ENCODE measurements at regions not wholly inside any gene's neighbourhood (a gene's known extent, or its start where the extent isn't known, plus 50 kb on each side); places are given as distances from the start of the nearest gene placed in this dataset.

DNA sequence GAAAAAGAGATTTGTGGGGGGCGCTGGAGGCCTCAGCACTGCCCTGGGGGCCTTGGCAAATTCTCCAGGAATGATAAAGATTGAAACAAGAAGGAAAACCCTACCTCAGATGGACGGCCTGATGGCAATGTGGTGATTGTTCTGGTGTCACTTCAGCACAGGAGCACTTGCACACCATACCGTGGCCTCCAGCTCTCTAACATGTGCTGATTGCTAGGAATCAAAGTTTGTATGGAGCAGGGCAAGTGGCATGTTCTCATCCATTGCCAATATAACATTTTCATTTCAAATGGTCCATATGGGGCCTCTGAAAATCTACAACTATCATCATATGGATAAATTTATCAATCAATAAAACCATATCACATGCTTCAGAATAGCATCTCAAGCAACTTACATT, 253.0 kb downstream of the DEPDC1B start:
- no peak for ATAC-seq (ENCODE audit: low FRiP score)
- TF ChIP-seq, protein P1, sequence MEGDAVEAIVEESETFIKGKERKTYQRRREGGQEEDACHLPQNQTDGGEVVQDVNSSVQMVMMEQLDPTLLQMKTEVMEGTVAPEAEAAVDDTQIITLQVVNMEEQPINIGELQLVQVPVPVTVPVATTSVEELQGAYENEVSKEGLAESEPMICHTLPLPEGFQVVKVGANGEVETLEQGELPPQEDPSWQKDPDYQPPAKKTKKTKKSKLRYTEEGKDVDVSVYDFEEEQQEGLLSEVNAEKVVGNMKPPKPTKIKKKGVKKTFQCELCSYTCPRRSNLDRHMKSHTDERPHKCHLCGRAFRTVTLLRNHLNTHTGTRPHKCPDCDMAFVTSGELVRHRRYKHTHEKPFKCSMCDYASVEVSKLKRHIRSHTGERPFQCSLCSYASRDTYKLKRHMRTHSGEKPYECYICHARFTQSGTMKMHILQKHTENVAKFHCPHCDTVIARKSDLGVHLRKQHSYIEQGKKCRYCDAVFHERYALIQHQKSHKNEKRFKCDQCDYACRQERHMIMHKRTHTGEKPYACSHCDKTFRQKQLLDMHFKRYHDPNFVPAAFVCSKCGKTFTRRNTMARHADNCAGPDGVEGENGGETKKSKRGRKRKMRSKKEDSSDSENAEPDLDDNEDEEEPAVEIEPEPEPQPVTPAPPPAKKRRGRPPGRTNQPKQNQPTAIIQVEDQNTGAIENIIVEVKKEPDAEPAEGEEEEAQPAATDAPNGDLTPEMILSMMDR (IDR thresholded peaks at IDR 0.05): no peak
- no peak for DNase-seq (ENCODE audit: low spot score)

- TF ChIP-seq, protein P1 (IDR thresholded peaks at IDR 0.05): no peak
- DNase-seq (ENCODE audit: low spot score): no peak
- ATAC-seq (ENCODE audit: low FRiP score): no peak
Measured at GRCh38 chr5:60445921-60446320, 254.0 kb downstream of the DEPDC1B start.

DNA sequence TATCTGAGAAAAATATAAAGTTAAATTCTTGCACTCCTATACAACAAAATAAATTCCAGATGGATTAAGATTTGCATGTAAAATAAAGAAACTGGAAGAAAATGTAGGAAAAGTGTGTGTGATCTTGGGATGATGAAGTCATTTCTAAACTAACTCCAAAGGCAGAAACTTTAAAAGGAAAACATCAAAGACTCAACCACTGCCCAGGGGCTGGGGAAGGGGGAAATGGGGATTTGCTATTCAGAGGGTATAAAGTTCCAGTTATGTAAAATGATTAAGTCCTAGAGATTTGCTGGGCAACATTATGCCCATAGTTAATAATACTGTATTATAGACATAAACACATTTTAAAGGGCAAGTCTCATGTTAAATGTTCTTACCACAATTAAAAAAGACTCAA, 254.5 kb downstream of the DEPDC1B start:
- TF ChIP-seq, protein P1 (IDR thresholded peaks at IDR 0.05): no peak
- ATAC-seq (ENCODE audit: low FRiP score) (no peak), DNase-seq (ENCODE audit: low spot score) (no peak)

DNA sequence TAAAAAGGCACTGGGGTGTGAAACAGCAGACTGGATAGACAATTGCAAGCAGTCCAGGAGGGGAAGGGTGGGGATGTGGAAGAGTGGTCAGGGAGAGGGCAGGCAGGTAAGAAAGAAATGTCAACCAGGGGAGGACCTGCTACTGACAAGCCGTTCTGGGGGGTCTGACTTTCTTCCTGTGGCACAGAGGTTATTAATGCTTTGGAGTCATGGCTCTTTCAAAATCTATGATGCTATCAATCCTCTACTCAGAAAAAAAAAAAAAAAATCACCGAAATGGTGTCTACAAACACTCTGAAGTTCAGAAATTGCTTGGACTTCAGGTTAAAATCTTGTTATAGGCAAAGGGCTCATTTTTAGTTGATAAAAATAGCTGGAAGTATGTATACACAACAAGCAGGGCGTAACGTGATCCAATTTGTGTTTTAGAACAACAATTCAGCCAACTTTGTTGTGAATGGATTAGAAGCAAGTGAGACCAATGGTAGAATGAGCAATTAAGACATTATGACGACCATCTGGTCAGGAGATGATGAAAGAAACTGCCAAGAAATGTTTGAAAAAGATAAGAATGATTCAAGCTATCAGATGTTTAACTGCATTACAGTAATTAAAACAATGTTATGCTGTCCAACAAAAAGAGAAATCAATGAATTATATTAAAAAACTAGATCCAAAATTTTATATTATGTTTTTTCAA, 255.2 kb downstream of the DEPDC1B start:
- DNase-seq (ENCODE audit: low spot score) (no peak), ATAC-seq (ENCODE audit: low FRiP score) (no peak)
- TF ChIP-seq, protein P1 (IDR thresholded peaks at IDR 0.05): no peak

DNA sequence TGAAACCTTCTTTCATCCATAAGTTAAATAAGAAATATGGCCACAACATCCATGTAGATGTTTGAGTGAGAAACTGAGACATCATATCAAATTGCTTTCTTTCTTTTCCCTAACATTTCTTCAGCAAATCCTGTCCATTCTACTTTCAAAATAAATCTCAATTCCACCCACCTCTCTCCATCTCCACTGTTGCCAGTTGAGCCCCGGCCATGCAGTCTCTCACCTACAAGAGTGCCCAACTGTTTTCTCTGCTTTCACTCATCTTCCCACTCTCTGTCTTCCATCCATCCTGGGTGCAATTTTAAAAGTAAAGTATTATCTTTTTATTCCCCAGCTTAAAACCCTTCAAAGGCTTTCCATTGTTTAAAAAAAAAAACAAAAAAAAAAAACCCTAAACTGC, 260.4 kb downstream of the DEPDC1B start:
- ATAC-seq (ENCODE audit: low FRiP score): no peak
- no peak for DNase-seq (ENCODE audit: low spot score)
- TF ChIP-seq, protein P1 (IDR thresholded peaks at IDR 0.05): no peak

- no peak for DNase-seq (ENCODE audit: low spot score)
- ATAC-seq (ENCODE audit: low FRiP score): no peak
- TF ChIP-seq, protein P1 (IDR thresholded peaks at IDR 0.05): no peak
Measured at GRCh38 chr5:60437308-60437707, 262.7 kb downstream of the DEPDC1B start.

GRCh38 chr5:60436518-60436917, 263.4 kb downstream of the DEPDC1B start:
- TF ChIP-seq, protein P1 (IDR thresholded peaks at IDR 0.05): no peak
- DNase-seq (ENCODE audit: low spot score): no peak
- no peak for ATAC-seq (ENCODE audit: low FRiP score)

All from omental fat pad (tissue), 3 donors.